ENCODE measurements at regions not wholly inside any gene's neighbourhood (a gene's known extent, or its start where the extent isn't known, plus 50 kb on each side); places are given as distances from the start of the nearest gene placed in this dataset.

DNA sequence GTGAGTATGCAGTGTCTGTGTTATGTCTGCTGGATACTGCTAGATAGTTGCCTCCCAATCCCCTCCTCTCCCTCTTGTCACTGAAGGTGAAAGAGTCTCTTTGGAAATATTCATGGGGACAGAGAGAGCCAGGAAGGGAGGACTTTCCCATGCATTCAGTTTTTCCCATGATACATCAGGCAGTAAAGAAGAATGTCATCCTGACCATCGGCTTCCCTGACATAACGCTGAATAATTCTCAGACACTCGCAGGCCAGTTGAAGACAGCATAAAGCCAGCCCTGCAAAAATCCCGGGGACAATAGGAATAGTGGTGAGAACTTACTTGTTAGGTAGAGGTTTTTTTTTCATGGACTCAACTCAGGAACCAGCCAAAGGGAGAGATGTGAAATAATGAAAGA, 58.1 kb downstream of the KLF4 start:
- no peak for DNase-seq (ENCODE audit: low spot score)
- TF ChIP-seq, protein P1, sequence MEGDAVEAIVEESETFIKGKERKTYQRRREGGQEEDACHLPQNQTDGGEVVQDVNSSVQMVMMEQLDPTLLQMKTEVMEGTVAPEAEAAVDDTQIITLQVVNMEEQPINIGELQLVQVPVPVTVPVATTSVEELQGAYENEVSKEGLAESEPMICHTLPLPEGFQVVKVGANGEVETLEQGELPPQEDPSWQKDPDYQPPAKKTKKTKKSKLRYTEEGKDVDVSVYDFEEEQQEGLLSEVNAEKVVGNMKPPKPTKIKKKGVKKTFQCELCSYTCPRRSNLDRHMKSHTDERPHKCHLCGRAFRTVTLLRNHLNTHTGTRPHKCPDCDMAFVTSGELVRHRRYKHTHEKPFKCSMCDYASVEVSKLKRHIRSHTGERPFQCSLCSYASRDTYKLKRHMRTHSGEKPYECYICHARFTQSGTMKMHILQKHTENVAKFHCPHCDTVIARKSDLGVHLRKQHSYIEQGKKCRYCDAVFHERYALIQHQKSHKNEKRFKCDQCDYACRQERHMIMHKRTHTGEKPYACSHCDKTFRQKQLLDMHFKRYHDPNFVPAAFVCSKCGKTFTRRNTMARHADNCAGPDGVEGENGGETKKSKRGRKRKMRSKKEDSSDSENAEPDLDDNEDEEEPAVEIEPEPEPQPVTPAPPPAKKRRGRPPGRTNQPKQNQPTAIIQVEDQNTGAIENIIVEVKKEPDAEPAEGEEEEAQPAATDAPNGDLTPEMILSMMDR (IDR thresholded peaks at IDR 0.05), result no peak

DNA sequence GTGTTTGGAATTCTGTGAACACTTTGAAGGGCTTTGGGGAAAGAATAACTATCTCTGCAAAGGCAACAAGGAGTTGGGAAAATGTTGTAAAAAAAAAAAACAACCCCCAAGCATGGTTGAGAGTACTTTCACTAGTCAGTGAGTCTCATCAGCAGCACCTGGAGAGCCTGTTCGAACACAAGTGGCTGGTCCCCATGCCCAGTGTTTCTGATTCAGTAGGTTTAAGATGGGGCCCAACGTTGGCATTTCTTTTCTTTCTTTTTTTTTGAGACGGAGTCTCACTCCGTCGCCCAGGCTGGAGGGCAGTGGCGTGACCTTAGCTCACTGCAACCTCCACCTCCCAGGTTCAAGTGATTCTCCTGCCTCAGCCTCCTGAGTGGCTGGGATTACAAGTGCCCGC, 59.5 kb downstream of the KLF4 start:
- no peak for DNase-seq (ENCODE audit: low spot score)
- no peak overlapping the region for H3K27ac ChIP-seq
- H3K4me1 ChIP-seq (ENCODE audit: control insufficient read depth in 1 of 2, low read depth in 2 of 2), result peaks cover 0 to 4% of the 10 kb centered on the region in 2 donors
- no peaks in the 10 kb centered on the region for H3K9me3 ChIP-seq
- TF ChIP-seq, protein P1 (IDR thresholded peaks at IDR 0.05), result no peak
- no peak overlapping the region for H3K4me3 ChIP-seq
- ATAC-seq (ENCODE audit: insufficient number of reproducible peaks, low FRiP score, low read depth), result no peak
- no peaks in the 10 kb centered on the region for H3K36me3 ChIP-seq
- H3K27me3 ChIP-seq (replicated peaks; ENCODE audit: insufficient read depth), result no peaks in the 10 kb centered on the region

More for the DNA sequence above, 58.1 kb downstream of the KLF4 start:
- H3K4me1 ChIP-seq (ENCODE audit: control insufficient read depth in 1 of 2, low read depth in 2 of 2), result no peaks in the 10 kb centered on the region
- no peaks in the 10 kb centered on the region for H3K36me3 ChIP-seq
- ATAC-seq (ENCODE audit: insufficient number of reproducible peaks, low FRiP score, low read depth), result no peak
- no peaks in the 10 kb centered on the region for H3K9me3 ChIP-seq
- no peaks in the 10 kb centered on the region for H3K27me3 ChIP-seq (replicated peaks; ENCODE audit: insufficient read depth)
- H3K4me3 ChIP-seq, result no peak overlapping the region
- no peak overlapping the region for H3K27ac ChIP-seq

DNA sequence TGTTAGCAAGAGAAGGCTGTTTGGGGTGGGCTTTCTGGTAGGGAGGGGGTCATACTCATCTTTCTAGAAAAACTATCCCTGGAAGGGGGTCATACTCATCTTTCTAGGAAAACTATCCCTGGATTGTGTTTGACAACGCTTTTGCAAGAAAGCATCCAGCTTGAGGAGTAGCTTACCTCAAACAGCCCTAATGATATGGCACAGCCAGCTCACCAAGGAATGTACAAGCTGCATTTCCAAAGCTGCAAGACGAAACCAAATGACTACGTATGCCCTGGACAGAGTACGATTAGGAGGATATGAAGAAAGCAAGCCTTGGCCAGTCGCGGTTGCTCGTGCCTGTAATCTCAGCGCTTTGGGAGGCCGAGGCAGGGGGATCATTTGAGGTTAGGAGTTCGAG, 63.4 kb downstream of the KLF4 start:
- ATAC-seq (ENCODE audit: insufficient number of reproducible peaks, low FRiP score, low read depth) (no peak), DNase-seq (ENCODE audit: low spot score) (no peak)
- Histone ChIP-seq H3K27me3 (replicated peaks; ENCODE audit: insufficient read depth) (no peaks in the 10 kb centered on the region), H3K27ac (no peak overlapping the region), H3K9me3 (no peaks in the 10 kb centered on the region), H3K36me3 (no peaks in the 10 kb centered on the region), H3K4me1 (ENCODE audit: control insufficient read depth in 1 of 2, low read depth in 2 of 2) (peaks cover 0 to 9% of the 10 kb centered on the region in 2 donors), H3K4me3 (no peak overlapping the region)
- TF ChIP-seq, protein P1 (IDR thresholded peaks at IDR 0.05), result no peak

DNA sequence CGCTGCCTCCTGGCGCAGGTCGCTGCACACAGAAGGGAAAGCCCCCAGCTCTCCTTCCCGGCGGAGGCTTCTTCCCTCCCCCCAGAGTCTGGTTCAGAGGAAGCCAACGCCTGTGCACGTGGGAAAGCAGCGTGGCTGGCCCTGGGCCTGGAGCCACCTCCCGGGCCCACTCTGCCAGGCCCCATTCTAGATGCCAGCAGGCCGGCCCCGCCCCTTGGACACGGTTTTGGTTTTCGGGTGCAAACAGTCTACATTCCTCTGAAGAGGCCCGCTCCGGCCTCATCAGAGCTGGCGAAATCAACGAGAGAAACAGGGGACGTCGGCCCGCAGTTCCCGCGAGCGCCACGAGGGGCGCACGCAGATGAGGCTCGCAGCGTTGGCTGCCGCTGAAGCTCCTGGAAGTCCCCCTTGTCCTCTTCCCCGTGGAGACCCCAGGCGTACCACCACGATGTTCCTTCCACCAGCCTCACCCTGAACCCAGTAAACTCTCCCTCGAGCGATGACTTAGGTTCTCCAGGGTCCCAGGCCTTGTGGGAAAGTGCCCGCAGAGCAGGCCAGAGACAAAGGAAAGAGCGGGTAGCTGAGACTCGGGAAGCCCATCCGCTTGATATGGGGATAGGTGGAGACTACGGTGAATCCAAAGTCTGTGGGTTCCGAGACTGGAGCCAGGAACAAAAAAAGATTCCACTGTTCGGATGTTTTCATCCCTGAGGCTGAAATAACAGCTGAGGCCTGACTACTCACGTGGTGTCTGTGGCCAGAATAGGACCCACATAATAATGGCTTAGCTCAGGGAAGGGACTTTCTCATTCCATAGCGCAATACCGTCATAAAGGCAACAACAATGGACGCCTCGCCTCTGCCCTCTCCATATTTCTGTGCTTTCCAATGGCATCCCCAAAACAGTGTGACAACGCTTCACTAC, 64.2 kb downstream of the KLF4 start:
- no peaks in the 10 kb centered on the region for H3K9me3 ChIP-seq
- ATAC-seq (ENCODE audit: insufficient number of reproducible peaks, low FRiP score, low read depth) (peak; percentile 94), DNase-seq (ENCODE audit: low spot score) (peak; percentile 57)
- TF ChIP-seq, protein P1 (IDR thresholded peaks at IDR 0.05), result peak; percentile 97
- H3K4me3 ChIP-seq, result peak overlapping the region; percentile 60
- H3K36me3 ChIP-seq, result no peaks in the 10 kb centered on the region
- H3K27ac ChIP-seq, result peak overlapping the region; percentile 40 to 58
- H3K27me3 ChIP-seq (replicated peaks; ENCODE audit: insufficient read depth), result no peaks in the 10 kb centered on the region
- H3K4me1 ChIP-seq (ENCODE audit: control insufficient read depth in 1 of 2, low read depth in 2 of 2), result peaks cover 0 to 9% of the 10 kb centered on the region in 2 donors

DNA sequence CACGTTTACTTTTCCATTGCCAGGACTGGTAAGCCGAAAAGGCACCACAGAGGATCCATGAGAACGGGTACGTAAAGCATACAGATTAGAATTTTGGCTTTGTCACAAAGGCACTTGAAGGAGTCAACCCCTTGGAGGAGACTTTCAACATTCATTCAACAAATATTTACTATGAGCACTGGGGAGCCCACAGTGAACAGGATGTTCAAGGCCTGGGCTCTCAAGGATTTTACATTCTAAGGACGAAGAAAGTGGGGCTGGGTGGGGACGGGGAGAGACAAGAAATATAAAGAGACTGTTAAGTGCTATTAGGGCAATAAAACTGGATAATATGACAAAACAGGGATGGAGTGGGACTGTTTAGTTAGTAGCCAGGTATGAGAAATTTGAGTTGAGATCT, 66.0 kb downstream of the KLF4 start:
- no peaks in the 10 kb centered on the region for H3K9me3 ChIP-seq
- ATAC-seq (ENCODE audit: insufficient number of reproducible peaks, low FRiP score, low read depth) (no peak), DNase-seq (ENCODE audit: low spot score) (no peak)
- peaks cover 0 to 9% of the 10 kb centered on the region in 2 donors for H3K4me1 ChIP-seq (ENCODE audit: control insufficient read depth in 1 of 2, low read depth in 2 of 2)
- H3K36me3 ChIP-seq, result no peaks in the 10 kb centered on the region
- H3K27ac ChIP-seq, result no peak overlapping the region
- H3K27me3 ChIP-seq (replicated peaks; ENCODE audit: insufficient read depth), result no peaks in the 10 kb centered on the region
- TF ChIP-seq, protein P1 (IDR thresholded peaks at IDR 0.05), result no peak
- no peak overlapping the region for H3K4me3 ChIP-seq
